ENCODE measurements at regions not wholly inside any gene's neighbourhood (a gene's known extent, or its start where the extent isn't known, plus 50 kb on each side); places are given as distances from the start of the nearest gene placed in this dataset.

DNA sequence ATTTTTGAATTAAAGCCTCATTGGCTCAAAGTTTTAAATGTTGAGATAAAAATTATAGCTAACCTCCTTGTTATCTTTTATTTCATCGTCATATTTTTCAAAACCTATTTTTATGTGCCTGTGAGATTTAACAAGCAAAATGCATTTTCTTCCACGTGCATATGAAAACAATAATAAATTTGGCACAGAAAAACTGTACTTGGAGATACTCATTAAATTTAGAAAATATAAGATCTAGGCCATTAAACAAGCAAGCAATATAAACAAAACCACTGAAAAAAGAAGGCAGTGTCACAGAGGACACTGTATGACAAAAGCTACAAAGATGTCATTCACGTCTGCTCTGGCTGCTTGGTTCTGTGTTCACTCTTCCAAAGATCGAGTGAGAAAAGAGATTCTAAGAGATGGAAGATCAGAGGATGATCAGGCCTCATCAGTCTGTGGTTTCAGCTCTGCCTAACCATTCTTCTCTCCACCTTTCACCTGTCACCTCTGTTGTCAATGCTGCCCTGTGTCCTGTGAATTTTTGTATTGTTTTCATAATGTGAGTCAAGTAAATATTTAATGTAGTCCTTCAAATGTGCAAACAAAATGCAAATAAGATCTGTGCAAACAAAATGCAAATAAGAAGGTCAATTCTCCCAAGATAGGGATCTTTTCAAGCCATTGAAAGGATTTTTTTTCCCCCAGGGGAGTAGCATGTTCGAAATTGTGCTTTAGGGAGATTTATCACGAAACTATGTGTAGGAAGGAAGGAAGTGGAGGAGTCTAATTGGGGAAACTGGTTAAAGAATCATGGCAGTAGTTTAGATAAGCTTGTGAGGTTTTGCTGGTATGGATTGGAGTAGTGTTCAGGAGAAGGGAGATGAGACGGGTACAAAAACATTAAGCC lies 138.7 kb upstream of the RBMS1 start:
- DNase-seq: no peak

DNA sequence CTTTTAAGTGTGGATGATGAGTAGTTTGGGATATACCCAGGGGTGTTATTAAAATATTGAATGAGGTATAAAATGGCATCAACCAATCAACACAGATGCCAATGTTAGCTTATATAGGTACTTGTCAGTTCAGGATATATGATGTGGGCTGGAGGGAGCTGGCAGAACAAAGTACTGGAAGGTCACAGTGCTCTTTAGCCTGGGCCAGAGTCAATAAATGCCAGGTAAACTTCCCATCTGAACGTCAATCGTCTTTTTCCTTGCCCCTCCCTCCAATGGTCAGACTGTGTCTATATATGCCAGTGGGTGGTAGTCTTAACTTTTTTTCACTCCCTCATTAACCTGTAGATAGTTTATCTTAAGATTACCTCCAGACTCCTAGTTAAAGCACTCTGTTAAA lies 140.8 kb upstream of the RBMS1 start:
- no peak for DNase-seq

DNA sequence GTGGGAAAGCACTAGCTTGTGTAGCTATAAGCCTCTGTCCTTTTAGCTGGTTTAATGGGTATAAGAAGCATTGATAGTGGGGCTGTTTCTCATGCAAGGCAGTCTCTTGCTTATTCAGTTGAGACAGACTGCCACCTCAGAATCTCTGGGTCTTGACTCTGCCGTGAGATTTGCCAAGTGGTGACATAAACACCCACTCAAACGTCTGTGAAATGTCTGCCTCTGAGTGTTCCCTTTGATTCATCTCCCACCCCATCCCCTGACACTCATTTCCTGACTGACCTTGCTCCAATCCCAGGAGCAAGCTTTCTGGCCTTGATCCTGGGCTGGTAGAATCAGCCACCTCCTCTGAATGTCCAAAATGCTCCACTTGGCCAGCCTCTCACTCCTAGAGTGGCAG lies 141.9 kb upstream of the RBMS1 start:
- no peak for DNase-seq

DNA sequence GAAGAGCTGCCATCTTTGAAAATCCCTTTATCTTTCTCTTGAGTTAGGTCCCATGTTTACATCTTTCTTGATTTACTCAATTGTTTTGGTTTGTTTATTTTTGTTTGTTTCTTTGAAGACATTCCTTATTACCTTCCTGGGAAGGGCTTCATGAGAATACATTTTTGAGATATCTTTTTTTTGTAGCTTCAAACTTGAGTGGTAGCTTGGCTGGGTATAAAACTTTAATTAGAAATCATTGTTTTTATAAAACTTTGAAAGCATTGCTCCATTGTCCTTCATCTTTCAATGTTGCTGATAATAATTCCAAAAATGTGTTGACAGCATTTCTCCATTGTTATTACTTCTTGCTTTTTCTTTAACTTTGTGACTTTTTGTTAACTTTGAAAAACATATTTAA lies 145.9 kb upstream of the RBMS1 start:
- no peak for DNase-seq

DNA sequence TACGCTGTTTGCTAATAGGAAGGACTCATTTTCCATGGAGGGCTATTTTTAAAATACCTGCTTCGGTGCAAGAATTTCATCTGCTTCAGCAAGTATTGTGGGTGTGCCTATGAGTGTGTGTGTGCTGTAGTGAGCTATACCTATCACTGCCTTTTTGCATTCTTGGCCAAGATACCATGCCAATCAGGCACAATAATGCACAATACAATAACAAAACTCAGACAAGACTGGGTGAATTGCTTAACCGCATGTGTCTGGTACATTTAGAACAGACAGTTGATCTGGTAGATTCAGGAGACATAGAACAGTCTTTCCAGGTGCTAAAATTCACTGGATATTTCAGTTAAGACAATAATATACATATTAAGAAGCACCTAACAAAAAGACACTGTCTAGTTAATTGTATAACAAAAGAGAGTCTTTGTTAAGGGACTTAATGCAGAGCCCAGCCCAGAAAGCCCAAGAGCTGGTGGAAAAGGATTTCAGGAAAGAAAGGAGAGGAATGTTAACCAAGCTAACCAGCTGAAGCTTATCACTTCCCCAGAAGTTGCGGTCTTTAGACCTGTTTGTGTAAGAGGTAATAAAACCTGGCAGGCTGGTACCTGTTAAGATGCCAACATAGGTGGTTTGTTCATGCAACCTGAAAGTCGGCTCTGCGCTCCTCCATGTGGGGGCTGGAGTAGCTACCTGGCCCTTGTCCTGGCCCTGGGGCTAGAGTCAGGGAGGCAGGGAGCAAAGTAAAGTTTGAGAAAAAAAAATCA lies 153.3 kb upstream of the RBMS1 start:
- DNase-seq: no peak

DNA sequence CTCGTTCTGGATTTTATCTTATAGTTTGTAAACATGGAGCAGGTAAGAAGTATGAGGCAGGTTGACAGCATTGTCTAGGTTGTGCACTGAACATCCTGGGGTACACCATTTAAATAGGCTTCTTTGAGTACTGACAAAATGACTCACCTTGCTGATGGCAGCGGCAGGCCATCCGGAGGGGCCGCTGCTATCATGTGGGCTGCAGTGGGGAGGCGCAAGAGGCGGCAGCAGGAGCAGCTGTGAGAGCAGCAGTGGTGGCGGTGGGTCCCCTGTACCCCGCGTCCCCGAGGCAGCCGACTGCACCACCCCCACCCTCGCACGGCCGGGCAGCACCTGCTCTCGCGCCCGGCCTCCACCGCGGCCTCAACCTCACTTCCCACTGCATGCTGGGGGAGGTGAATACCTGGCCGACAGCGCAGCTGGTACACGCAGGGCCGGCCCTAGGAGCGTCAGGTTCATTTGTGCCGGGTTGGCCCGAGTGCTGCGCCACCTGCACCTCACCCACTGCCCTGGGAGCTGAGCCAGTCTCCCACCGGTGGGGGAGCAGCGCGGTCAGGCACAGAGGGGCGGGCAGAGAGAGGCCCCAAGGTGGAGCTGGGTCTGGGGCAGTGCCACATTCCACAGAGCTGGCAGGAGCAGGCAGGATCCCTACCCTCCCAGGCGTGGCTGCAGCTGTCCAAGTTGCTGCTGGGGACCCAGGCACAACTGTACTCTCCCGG lies 154.5 kb upstream of the RBMS1 start:
- DNase-seq: no peak

DNA sequence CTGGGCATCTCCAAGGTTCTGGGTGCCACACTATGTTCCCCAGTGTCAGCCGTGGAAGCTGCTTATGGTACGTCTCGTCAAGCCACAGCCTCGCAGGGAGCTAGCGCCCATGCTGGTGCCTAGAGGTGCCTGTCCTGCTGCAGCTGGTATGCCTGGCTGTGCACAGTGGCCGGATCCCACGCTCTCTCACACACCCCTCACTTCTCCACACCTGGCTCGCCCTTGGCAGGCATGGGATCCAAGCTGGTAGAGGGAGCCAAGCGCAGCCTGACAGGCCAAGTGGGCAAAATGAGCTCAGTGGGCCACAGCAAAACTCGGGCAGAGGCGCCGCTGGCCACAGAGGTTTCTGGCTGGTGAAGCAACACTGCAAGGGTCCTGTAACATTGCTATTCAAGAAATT lies 156.1 kb upstream of the RBMS1 start:
- DNase-seq: no peak

DNA sequence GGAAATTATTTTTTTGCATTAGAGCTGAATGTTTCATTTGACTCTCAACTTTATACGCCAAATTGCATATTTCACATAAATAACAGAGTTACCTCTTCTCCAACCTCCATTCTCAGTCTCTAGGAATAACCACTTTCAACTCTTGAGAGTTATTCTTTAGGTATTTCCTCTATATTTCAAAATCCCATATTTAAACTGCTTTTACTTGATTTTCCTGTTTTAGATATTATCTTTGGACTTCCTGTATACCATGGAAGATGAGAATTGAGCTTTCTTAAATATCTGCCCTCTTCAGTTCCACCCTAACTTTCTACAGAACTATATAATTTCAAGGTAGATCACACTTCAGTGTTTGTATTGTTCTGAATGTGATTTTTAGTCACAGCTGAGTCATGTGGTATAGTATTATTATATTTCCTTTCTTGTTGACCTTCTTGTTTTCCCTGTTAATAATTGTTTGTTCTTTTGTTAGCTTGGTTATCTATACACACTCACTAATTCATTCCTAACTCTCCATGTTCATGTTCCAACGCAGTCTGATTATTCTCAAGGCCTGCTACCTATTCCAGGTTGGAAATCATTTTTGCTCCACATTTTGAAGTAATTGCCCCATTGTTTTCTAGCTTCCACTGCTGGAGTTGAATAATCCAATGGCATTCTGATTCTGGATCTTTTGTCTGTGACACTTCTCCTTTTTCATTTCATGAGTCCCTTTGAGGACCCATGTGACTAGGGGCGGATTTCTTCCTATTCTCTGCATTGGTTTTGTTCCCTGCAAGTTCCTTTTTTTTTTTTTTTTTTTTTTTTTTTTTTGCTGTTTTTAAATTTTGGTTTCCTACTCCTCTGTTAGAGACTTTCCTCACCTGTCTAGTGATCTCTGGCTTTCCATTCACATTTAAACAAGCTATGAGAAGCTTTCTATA lies 156.8 kb upstream of the RBMS1 start:
- DNase-seq: no peak

DNA sequence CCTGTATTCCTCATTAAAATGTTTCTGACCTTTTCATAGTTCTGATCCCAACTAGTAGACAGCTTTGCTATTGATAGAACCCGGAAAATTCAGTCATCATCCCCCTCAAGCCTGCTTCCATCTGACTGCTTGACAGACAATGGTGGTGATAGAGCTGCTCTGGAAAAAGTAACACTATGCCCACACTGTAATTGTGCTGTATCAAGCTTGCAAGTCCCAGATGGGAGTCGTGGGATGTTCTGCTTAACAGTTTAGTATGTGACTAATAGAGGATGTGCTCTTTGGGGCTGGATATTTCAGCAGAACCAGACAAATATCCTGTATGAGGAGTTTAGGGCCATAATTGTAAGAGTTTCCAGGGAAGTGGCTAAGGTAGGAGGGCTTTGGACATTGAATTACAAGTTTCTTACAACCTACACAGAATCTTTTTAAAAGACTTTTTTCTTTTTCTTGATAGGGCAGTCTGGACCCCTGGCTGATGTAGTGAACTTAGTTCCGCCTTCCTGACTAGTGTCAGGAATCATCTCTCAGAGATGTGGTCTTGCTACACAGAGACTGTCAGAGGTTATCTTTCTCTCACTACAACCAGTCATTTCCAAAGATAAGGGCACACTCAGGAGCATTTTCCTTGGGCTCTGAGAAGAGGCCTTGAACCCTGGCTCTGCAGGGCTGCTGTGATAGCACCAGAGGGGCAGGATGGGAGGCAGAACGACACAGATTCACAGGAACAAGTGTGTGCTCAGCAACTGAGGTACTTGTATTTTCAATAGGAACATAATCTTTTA lies 158.0 kb upstream of the RBMS1 start:
- no peak for DNase-seq

DNA sequence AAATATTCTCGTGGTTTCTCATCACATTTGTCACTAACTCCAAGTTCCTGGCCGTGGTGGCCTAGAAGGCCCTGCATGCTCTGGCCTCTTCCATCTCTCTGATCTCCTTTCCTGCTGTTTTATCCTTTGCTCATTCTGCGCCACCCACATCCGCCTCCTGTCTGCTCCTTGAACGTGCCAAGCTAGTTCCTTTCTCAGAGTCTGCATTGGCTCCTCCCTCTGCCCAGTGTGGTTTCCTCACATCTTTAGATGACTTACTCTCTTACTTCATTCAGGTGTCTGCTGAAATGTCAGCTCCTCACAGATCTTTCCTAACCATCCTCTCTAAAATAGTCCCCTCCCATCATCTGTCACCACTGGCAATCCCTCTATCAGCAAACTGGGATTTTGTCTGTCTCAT lies 158.6 kb upstream of the RBMS1 start:
- DNase-seq: peak; percentile 54

DNA sequence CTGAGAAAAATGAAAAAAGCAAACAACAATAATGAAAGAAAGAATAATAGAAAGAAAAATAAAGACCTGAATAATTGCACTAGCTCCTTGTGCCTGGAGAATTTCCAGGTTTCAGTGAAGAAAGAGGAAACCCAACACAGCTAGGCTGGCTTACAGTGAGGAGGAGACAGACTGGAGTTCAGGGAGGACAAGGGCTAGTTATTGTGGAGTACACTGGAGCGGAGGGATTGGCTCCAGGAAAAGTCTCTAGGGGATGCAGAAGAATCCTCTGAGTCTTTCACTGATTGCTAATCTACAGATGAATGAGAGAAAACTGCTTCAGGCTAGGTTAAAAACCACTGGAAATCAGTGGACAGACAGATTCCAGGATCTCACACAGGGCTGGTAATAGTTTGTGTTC lies 163.6 kb upstream of the RBMS1 start:
- DNase-seq: no peak

DNA sequence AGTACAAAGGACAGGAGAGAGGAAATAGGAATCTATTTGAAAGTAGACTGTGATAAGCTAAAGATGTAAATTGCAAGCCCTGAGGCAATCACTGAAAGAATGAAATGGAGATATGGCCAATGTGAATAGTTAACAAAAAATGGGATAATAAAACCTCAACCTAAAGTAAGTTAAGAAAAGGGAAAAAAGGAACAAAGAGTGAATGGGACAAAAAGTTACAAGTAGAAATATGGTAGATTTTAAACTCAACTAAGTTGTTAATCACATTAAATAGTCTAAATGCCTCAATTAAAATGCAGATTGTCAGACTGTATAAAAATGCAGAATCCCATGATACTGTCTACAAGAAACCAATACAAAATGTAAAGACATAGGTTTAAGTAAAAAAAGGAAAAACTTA lies 165.2 kb upstream of the RBMS1 start:
- no peak for DNase-seq

DNA sequence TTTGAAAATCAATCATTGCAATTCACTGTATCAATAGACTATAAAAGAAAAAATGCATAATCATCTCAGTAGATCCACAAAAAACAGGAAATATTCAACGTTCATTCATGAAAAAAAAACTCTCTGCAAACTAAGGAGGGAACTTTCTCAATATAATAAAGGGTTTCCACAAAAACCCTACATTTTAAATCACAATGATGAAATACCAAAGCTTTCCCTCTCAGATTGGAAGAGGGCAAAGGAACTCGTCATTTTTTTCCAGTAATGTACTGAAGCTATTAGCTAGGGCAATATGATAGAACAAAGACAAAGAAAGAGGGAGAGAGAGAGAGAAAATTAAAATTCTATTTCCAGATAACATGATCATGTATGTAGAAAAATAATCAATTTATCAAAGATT lies 167.1 kb upstream of the RBMS1 start:
- DNase-seq: no peak

DNA sequence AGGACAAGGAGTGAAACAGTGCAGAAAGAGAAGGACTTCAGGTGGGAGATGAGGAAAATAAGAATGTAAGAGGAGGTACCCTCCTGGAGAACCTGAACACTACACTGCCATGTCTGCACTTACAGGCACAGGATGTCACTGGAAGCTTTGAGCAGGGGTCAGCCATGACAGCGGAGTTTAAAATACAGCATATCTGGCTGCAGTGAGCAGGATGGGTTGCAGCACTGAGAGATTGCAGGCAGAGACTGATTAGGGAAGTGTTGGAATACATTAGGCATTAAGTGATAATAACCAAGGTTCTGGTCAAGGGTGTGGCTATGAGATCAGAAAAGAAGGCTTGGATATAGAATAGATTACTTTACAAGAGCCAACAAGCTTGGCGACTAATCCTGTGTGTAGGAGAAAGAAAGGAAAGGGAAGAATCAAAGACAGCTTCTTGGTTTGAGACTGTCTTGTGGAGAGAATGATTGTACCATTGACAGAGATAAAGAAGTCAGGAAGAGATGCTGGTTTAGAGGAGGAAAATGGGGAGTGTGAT lies 171.1 kb upstream of the RBMS1 start:
- no peak for DNase-seq

DNA sequence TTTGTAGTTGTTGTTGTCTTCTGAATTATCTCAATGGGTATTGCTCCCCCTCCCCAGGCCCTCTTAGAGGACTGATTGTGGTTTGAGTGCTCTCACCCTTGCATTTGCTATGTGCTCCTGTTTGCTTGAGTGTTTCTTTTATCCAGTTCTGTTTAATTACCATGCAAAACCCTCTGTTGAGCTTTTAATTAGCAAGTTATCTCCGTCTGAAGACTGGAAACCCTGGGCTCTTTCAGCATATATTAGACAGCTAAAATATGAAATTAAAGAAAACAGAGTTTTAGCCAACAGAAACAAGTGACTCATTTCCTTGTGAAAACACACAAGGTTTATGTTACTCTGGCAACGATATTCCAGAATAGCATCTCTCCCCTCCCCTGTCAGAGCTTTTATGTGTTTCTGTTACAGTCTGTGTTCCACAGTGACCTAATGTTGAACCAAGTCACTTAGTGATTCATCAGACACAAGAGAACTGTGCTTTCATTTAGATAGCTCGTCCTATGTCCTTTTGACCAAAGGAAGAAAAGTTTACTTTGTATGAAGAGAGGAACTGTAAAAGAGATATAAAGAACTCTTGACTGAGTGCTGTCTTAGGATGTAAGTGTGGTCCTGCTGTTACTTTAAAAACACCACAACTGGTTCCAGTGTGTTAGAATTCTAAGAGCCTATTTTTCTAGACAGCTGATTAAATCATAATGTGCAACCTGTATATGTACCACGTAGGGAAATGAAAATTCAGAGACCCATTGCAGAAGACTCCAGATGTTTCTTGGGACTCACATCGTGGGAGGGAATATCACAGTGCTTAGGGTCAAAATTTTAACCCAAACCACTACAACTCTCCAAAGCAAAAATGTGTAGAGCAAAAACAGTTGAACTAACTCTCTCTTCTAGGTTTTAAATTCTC lies 172.8 kb upstream of the RBMS1 start:
- no peak for DNase-seq

DNA sequence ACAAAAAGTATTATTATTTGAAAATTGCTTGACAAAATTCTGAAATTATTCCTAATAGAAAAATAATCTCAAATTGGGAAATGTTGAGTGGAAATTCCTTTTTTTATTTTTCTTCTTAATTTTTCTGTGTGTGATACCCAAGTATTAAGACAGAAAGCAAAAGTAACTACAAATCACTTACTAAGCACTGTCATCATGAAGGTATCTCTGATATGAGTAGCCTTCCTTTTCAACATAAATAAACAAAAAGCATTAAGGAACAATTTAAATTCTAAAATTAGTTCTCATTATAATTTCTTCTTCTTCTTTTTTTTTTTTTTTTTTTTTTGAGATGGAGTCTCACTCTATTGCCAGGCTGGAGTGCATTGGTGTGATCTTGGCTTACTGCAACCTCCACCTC lies 174.2 kb upstream of the RBMS1 start:
- no peak for DNase-seq

DNA sequence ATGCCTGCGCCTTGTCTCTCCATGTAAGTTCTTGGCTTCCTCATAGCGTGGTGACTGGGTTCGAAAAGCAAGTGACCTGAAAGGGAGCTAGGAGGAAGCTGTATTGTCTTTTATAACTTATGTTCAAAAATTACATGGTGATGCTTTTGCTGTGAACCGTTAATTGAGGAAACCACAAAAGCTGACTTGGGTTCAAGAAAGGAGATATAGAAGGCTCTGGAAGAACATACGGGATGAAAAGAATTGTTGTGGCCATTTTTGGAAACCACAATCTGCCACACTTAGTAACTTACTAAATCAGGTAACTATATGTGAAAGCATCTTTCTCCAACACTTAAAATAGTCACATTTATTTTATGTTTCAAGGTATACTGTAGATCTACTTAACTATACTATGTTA lies 177.0 kb upstream of the RBMS1 start:
- DNase-seq: no peak

DNA sequence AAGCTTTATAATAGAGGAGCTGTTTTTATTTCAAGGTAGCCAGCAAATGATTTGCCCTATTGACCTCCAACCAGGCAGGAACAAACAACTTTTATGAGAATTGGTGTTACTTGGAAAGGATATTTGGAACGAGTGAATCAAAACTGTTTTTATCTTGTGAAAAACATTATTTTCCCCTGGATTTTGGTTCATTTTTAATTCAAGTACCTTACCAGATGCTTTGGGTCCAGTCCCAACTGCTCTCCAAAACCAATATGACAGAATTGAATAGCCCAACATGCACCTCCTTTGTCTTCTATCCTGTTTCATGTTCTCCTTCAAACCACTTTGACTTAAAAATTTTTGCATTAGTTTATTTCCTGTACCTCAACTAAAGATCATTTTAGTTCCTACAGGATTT lies 178.6 kb upstream of the RBMS1 start:
- no peak for DNase-seq

DNA sequence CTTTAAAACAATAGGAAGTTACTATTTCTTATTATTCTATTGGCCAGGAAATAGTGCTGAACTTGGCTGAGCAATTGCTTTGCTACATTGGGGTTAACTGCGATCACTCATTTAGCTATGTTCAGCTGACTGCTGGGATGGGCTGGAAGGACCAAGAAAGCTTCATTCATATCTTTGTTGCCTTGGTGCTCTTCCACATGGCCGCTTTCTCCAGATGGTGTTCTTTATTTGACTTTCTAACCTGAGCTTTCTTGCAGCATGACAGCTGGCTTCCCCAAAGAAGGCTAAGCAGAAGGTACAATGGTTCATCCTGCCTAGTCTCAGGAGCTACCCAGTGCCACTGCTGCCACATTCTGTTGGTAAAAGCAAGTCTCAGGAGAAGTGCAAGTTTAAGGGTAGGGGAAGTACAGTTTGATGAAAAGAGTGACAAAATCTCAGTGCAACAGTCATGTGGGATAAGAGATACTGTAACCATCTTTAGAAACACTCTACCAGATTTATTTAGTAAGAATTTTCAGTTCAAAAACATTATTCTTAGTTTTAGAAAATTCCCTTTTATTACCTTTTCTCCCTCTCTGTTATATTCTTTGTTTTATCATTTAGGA lies 180.6 kb upstream of the RBMS1 start:
- DNase-seq: no peak

DNA sequence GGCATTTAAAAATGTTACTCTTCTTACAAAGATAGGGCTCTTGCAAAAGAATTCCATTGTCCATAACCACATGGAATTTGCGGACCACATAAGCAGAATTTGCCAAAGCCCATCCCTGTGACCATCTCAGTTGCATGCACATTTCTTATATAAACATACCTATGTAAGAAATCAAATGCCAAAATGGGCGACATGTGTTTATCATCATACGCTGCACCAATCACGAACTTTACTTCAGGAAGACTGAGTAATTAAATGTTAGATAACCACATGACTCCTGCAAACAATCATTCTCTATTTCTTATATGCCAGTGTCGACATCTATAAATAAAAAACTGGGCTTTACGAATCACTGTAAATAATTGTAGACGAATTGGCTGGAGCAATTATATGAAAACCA lies 186.1 kb upstream of the RBMS1 start:
- DNase-seq: no peak
